Upper lobe of left lung (tissue), 6 donors: ENCODE measurements at regions not wholly inside any gene's neighbourhood (a gene's known extent, or its start where the extent isn't known, plus 50 kb on each side); places are given as distances from the start of the nearest gene placed in this dataset.

Experiments used
- ATAC-seq, 2 donors: fragments of 200-7000 bp; cut with Tn5 transposase; one replicate each; pipeline ENCODE4 v1.9.1; 2022; ENCODE audit warnings: mild to moderate bottlenecking in 2 of 2, moderate library complexity in 2 of 2; ENCODE audit not compliant: low FRiP score in 2 of 2
- DNase-seq, 2 donors: peaks; one replicate each; pipeline ENCODE4 v3.0.0-alpha.2; 2019 to 2020
- H3K27ac ChIP-seq, 4 donors: fragments of 200-600 bp; sonication (generic); one replicate each; pipeline ENCODE4 v1.5.1; 2016 to 2019
- H3K27me3 ChIP-seq, 4 donors: fragments of 200-600 bp; sonication (generic); one replicate each; pipeline ENCODE4 v1.5.1; 2017 to 2019
- H3K36me3 ChIP-seq, 4 donors: fragments of 200-600 bp; sonication (generic); one replicate each; pipeline ENCODE4 v1.5.1; 2016 to 2019
- H3K4me1 ChIP-seq, 4 donors: fragments of 200-600 bp; sonication (generic); one replicate each; pipeline ENCODE4 v1.5.1; 2018 to 2019
- H3K4me3 ChIP-seq, 4 donors: fragments of 200-600 bp; sonication (generic); one replicate each; pipeline ENCODE4 v1.5.1; 2017 to 2019; ENCODE audit warnings: mild to moderate bottlenecking in 2 of 4, moderate library complexity in 1 of 4
- H3K9me3 ChIP-seq, 4 donors: fragments of 200-600 bp; sonication (generic); one replicate each; pipeline ENCODE4 v1.5.1; 2018 to 2019
- EP300 ChIP-seq, 4 donors: sonication (generic); formaldehyde crosslinking; IDR thresholded peaks; one replicate each; pipeline ENCODE4 v1.5.1; 2017; ENCODE audit warnings: antibody characterized with exemption in 4 of 4, control low read depth in 2 of 4
- POLR2A ChIP-seq, 4 donors: fragments of 450-650 bp; IDR thresholded peaks; one replicate each; pipeline ENCODE4 v1.5.1; 2016 to 2017; ENCODE audit warnings: antibody characterized with exemption in 4 of 4, mild to moderate bottlenecking in 2 of 4
- POLR2AphosphoS5 ChIP-seq, 2 donors: sonication (generic); formaldehyde crosslinking; IDR thresholded peaks; one replicate each; pipeline ENCODE4 v1.5.1; 2017; ENCODE audit warnings: antibody characterized with exemption in 2 of 2
- WGBS, 2 donors: methylation state at CpG; one replicate each; pipeline ENCODE4 v1.1.5; 2017 to 2018; 5-methylcytosine and 5-hydroxymethylcytosine counted together
- TF ChIP-seq, protein P1 (sequence below), 6 experiments: fragments of 450-650 bp in 4 of 6; fragments of 200-600 bp in 2 of 6; sonication (generic) in 2 of 6; IDR thresholded peaks; one replicate each; pipeline ENCODE4 v1.5.1; 2016 to 2019; ENCODE audit warnings: antibody characterized with exemption in 6 of 6
- donor health status: DM: no; HTN: no; CAD: no; lungs with moderate emphysema.
- donor health status: DM: no; HTN: yes; CAD: no; lungs with severe emphysema.

GRCh38 chr18:57982372-57983021, 61.5 kb upstream of the NEDD4L start:
- Histone ChIP-seq H3K27ac (no peak overlapping the region), H3K36me3 (no peaks in the 10 kb centered on the region), H3K4me3 (no peak overlapping the region), H3K27me3 (no peaks in the 10 kb centered on the region), H3K9me3 (no peaks in the 10 kb centered on the region), H3K4me1 (peaks cover 0 to 9% (median 0%) of the 10 kb centered on the region in 4 donors)
- WGBS, 2 donors = 88% methylated on average over 11 of the region's 11 CpGs
- TF ChIP-seq POLR2A (IDR thresholded peaks at IDR 0.05) = no peak
- no peak for TF ChIP-seq EP300 (IDR thresholded peaks at IDR 0.05)
- TF ChIP-seq POLR2AphosphoS5 (IDR thresholded peaks at IDR 0.05) = no peak
- TF ChIP-seq, protein P1, sequence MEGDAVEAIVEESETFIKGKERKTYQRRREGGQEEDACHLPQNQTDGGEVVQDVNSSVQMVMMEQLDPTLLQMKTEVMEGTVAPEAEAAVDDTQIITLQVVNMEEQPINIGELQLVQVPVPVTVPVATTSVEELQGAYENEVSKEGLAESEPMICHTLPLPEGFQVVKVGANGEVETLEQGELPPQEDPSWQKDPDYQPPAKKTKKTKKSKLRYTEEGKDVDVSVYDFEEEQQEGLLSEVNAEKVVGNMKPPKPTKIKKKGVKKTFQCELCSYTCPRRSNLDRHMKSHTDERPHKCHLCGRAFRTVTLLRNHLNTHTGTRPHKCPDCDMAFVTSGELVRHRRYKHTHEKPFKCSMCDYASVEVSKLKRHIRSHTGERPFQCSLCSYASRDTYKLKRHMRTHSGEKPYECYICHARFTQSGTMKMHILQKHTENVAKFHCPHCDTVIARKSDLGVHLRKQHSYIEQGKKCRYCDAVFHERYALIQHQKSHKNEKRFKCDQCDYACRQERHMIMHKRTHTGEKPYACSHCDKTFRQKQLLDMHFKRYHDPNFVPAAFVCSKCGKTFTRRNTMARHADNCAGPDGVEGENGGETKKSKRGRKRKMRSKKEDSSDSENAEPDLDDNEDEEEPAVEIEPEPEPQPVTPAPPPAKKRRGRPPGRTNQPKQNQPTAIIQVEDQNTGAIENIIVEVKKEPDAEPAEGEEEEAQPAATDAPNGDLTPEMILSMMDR (IDR thresholded peaks at IDR 0.05) = no peak
- no peak for ATAC-seq
- no peak for DNase-seq

DNA sequence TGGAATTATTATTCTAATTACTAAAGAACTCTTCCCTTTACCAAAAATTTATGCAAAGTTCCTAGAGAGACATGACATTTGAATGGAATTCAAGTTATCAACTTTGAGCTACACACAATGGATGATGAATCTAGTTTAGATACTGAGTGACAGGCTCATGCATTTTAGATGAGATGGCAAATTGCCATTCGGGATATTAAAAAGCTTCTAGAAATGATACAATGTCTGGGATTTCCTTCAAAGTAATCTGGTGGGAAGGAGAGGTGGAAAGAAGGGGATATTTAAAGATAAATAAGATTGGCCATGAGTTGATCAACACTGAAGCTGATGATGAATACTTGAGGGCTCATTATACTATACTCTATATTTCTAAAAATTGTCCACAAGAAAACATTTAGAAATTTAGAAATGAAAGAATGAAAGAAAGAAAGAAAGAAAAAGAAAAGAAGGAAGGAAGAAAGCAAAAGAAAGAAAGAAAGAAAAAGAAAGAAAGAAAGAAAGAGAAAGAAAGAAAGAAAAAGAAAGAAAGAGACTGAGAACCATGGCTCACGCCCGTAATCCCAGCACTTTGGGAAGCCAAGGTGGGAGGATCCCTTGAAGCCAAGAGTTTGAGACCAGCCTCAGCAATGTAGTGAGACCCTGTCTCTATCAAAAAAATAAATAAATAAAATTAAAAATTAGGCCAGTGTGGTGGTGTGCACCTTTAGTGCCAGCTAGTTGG, 62.6 kb upstream of the NEDD4L start:
- no peaks in the 10 kb centered on the region for H3K27me3 ChIP-seq
- H3K9me3 ChIP-seq = no peaks in the 10 kb centered on the region
- 88 to 90% methylated on average over 3 of the region's 3 CpGs for WGBS, 2 donors
- no peak overlapping the region for H3K4me3 ChIP-seq
- H3K4me1 ChIP-seq = peaks cover 0 to 13% (median 5%) of the 10 kb centered on the region in 4 donors
- DNase-seq = no peak
- no peaks in the 10 kb centered on the region for H3K36me3 ChIP-seq
- peak overlapping the region in 1 of 4 donors; percentile 49 for H3K27ac ChIP-seq
- ATAC-seq = no peak
- TF ChIP-seq POLR2AphosphoS5 (IDR thresholded peaks at IDR 0.05) (no peak), POLR2A (IDR thresholded peaks at IDR 0.05) (no peak), EP300 (IDR thresholded peaks at IDR 0.05) (no peak)
- TF ChIP-seq, protein P1 (IDR thresholded peaks at IDR 0.05) = no peak

GRCh38 chr18:57980573-57981307, 63.3 kb upstream of the NEDD4L start:
- DNase-seq = no peak
- no peaks in the 10 kb centered on the region for H3K9me3 ChIP-seq
- whole genome bisulfite sequencing, 2 donors = 52 to 56% methylated on average over 4 of the region's 4 CpGs
- ATAC-seq = no peak
- TF ChIP-seq POLR2AphosphoS5 (IDR thresholded peaks at IDR 0.05) = no peak
- TF ChIP-seq, protein P1 (IDR thresholded peaks at IDR 0.05) = no peak
- H3K27me3 ChIP-seq = no peaks in the 10 kb centered on the region
- H3K4me1 ChIP-seq = peaks cover 4 to 17% (median 5%) of the 10 kb centered on the region in 4 donors
- H3K4me3 ChIP-seq = no peak overlapping the region
- H3K27ac ChIP-seq = peak overlapping the region in 3 of 4 donors; percentile 5 to 49 (median 26)
- H3K36me3 ChIP-seq = no peaks in the 10 kb centered on the region

DNA sequence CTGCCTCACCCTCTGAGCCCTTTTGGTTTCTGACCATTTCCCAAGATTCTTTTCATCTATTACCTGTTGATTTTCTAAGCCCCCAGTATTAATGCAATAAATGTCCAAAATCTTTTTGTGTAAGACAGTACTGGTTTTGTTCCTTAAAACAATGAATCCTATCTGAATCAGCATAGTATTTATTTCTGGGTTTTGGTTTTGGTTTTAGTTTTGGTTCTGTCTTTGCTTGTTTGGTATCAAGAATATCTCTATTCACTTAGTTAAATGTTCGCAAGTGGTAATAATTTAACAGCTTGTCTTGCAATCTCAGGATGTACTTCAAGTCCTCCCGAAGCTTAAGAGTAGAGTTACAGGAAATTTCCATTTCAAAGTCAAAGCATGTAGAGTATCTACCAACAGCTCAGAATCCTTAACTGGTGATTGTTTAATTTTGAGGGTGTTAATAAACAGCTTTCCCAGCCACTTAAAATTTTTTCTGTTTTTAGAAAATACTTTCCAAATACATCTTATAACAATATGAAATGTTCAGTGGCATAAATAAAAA, 67.7 kb upstream of the NEDD4L start:
- Histone ChIP-seq H3K27me3 (no peaks in the 10 kb centered on the region), H3K36me3 (no peaks in the 10 kb centered on the region), H3K27ac (peak overlapping the region; percentile 55 to 81 (median 70)), H3K9me3 (no peaks in the 10 kb centered on the region), H3K4me1 (peaks cover 4 to 23% (median 6%) of the 10 kb centered on the region in 4 donors), H3K4me3 (peak overlapping the region in 2 of 4 donors; percentile 15 to 19)
- WGBS, 2 donors = 20 to 27% methylated on average over 2 of the region's 2 CpGs
- DNase-seq (no peak), ATAC-seq (peak; percentile 57 to 71)
- TF ChIP-seq EP300 (IDR thresholded peaks at IDR 0.05) = no peak
- TF ChIP-seq, protein P1 (IDR thresholded peaks at IDR 0.05) = no peak
- TF ChIP-seq POLR2A (IDR thresholded peaks at IDR 0.05) = no peak
- no peak for TF ChIP-seq POLR2AphosphoS5 (IDR thresholded peaks at IDR 0.05)
